Stimulated activated CD8-positive, alpha-beta memory T cell treated with anti-CD3 and anti-CD28 coated beads, Interleukin-15, amount 100 ng/mL, for 4 hours (primary cell): ENCODE measurements at regions not wholly inside any gene's neighbourhood (a gene's known extent, or its start where the extent isn't known, plus 50 kb on each side); places are given as distances from the start of the nearest gene placed in this dataset.
A peak's percentile ranks its signal among the peaks of the same experiment; 100 is the strongest.
"Not testable (repeated sequence)": the region's sequence is repeated elsewhere in the genome, so short reads cannot be mapped to it uniquely, and the experiment has no call there.

Experiments
- DNase-seq, 2 donors: peaks; one replicate each; pipeline ENCODE4 v3.0.0-alpha.2; 2020; ENCODE audit warnings: low read depth in 2 of 2

DNA sequence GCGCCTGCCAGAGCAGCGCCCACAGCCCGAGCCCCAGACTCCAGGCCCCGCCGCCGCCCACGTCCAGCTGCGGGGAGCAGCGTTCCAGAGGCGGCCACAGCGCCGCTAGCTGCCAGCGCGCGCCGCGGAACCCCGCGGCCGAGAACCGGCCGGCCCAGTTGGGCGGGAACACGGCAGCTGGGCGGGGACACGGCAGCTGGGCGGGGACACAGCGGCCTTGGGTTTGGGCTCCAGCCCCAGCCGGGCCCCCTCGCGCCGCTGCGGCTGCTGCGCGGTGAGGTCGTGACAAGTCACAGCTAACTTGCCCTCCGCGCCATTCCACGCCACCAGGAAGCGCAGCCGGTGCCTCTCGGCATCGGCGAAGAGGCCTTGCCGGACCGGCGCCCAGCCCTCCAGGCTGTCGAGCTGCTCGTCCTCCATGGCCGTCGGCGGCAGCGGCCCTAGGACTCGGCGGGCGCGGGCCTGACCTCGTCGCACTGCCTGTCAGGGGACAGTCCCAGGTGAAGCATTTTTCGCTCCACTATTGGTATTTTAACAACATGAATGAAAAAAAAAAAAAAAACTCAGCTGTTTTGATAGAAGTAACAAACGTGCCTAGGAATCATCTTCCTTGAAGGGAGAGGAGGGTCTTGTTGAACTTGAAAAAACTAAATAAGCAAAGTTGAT, 56.6 kb upstream of the GOLGA8N start:
- peak in 1 of 2 donors; percentile 18 for DNase-seq

DNA sequence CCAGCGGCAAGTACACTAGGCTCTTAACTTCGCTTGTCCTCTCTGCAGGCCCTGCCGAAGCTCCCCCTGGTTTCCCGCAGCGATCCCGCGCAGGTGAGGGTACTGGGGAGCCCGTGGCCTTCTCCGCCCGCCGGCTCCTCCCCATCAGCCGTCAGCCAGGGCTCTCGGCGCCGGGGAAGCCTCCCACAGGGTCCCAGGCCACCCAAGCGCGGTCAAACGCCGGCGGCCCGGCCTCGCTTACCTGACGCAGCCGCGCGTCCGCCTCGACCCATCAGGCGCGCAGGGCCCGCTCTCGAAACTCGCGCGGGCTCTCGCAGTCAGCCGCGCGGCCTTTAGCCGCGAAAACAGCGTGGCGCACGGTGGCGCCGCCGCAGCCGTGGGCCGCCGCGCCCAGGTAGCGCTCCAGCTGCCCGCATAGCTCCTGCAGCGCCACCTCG, 57.2 kb upstream of the GOLGA8N start:
- not testable (repeated sequence) for DNase-seq

DNA sequence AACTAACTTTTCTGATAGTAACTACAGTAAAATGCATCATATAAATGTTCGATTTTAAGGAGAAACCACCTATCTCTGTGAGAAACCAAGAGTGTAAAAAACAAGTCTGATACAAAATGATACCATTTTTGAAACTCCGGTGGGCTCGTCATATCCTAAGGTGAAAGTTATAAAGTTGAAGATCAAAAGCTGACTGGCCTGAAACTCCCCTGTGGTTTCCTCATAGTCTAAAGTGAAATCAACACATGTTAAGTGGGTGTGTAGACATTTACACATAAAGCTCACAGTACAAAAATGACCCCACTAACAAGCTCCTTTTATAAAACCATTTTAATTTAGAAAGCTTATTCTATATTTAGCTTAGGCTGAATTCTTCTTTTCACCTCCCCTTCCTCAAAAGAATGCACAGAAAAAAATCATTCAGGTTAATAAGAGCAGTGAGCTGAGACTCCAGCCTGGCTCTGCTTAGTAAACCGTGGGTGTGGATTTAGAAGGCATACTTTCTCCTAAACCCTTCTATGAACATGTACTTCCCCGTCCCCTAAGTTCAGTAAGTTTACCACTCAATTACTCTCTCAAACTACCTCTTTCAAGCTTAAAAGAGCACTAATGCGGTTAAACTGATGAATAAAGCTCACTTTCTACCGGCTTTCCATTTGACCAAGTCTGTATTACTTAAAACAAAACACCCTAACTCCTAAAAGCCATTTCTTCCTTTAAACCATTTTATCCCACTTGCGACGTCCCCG, 57.9 kb upstream of the GOLGA8N start:
- DNase-seq, result not testable (repeated sequence)

- not testable (repeated sequence) for DNase-seq
Observed at GRCh38 chr15:32522900-32523299, 67.5 kb upstream of the GOLGA8O start.

DNA sequence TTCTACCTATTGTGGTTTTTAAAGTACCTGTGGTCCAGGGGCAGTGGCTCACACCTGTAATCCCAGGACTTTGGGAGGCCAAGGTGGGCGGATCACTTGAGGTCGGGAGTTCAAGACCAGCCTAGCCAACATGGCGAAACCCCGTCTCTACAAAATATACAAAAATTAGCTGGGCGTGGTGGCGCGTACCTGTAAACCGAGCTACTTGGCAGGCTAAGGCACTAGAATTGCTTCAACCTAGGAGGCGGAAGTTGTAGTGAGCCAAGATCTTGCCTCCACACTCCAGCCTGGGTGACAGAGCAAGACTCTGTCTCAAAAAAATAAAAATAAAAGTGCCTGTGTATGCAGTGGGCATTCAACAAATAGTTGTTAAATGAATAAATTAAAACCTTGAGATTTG, 67.0 kb upstream of the GOLGA8O start:
- not testable (repeated sequence) for DNase-seq

DNA sequence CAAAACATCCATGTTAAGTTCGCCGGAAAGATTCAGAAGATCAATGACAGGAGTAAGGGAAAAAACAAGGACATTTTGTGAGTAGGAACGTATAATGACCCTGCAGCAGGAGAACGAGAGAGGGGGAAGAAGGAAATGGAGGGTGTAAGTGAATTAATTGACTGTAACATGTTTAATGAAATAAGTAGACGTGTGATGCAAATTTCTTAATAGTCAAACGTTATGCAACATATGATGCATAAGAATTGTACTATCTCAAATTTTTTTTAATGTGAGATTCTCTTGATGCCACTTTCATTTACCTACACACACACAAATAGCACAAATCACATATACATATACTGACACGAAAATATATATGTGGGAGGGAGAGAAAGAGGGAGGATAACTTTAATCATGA, 63.5 kb upstream of the GOLGA8O start:
- DNase-seq, result not testable (repeated sequence)

DNA sequence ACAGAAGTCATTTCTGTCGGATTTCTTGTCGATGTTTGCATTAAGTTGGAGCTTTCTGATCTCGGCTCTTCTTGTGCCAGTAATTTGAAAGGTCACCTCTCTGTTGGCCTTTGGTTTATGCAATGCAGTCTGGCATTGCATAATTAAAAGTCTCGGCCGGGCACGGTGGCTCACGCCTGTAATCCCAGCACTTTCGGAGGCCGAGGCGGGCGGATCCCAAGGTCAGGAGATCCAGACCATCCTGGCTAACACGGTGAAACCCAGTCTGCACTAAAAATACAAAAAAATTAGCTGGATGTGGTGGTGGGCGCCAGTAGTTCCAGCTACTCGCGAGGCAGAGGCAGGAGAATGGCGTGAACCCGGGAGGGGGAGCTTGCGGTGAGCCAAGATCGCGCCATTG, 62.6 kb upstream of the GOLGA8O start:
- not testable (repeated sequence) for DNase-seq

DNA sequence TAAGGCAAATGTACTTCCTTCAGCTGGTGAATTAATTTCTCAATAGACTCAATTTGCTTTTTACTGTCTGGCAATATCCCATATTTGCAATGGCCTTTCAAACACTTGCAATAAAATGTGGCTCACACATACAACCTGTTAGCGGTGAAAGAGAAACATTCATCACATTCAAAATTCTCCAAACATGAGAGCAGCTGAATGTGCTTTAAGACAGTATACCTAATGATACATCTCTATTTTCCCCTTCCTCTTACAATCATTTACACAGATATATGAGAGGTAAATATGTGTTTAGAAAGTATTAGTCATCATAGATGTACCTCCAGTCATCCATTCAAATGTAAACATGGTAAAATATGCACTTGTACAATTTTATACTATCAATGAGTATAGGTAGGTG, 61.5 kb upstream of the GOLGA8O start:
- DNase-seq, result not testable (repeated sequence)

- DNase-seq, result not testable (repeated sequence)
Observed at GRCh38 chr15:32513378-32513777, 57.9 kb upstream of the GOLGA8O start.

- DNase-seq, result not testable (repeated sequence)
Observed at GRCh38 chr15:32510027-32510426, 54.6 kb upstream of the GOLGA8O start.

GRCh38 chr15:32508081-32508480, 52.6 kb upstream of the GOLGA8O start:
- not testable (repeated sequence) for DNase-seq

GRCh38 chr15:32506787-32507186, 51.4 kb upstream of the GOLGA8O start:
- not testable (repeated sequence) for DNase-seq

- not testable (repeated sequence) for DNase-seq
Observed at GRCh38 chr15:32505633-32506032, 50.2 kb upstream of the GOLGA8O start.
